ENCODE measurements at regions not wholly inside any gene's neighbourhood (a gene's known extent, or its start where the extent isn't known, plus 50 kb on each side); places are given as distances from the start of the nearest gene placed in this dataset.
A peak's percentile ranks its signal among the peaks of the same experiment; 100 is the strongest.
"Not testable (repeated sequence)": the region's sequence is repeated elsewhere in the genome, so short reads cannot be mapped to it uniquely, and the experiment has no call there.

- DNase-seq = not testable (repeated sequence)
Observed at GRCh38 chrX:134045372-134045771, 60.0 kb upstream of the GPC3 start.

- DNase-seq = not testable (repeated sequence)
Observed at GRCh38 chrX:134067107-134067506, 81.7 kb upstream of the GPC3 start.

- DNase-seq = not testable (repeated sequence)
Observed at GRCh38 chrX:134071899-134072298, 86.5 kb upstream of the GPC3 start.

- no peak for DNase-seq
Observed at GRCh38 chrX:134073341-134073740, 87.9 kb upstream of the GPC3 start.

- no peak for DNase-seq
Observed at GRCh38 chrX:134074151-134074550, 88.8 kb upstream of the GPC3 start.

GRCh38 chrX:134075894-134076718 is 90.7 kb upstream of the GPC3 start:
- DNase-seq = no peak

- no peak for DNase-seq
Observed at GRCh38 chrX:134095366-134095765, 110.0 kb upstream of the GPC3 start.

- DNase-seq = no peak
Observed at GRCh38 chrX:134101636-134102035, 116.2 kb upstream of the GPC3 start.

GRCh38 chrX:134115270-134115669 is 121.7 kb upstream of the CCDC160 start:
- no peak for DNase-seq

GRCh38 chrX:134137341-134137740 is 99.6 kb upstream of the CCDC160 start:
- DNase-seq = no peak

GRCh38 chrX:134139090-134139489 is 97.9 kb upstream of the CCDC160 start:
- DNase-seq = no peak

GRCh38 chrX:134144231-134144630 is 92.8 kb upstream of the CCDC160 start:
- DNase-seq = no peak

GRCh38 chrX:134146493-134146892 is 90.5 kb upstream of the CCDC160 start:
- DNase-seq = no peak

- DNase-seq = no peak
Observed at GRCh38 chrX:134148172-134148692, 88.8 kb upstream of the CCDC160 start.

GRCh38 chrX:134158821-134159512 is 78.0 kb upstream of the CCDC160 start:
- DNase-seq = no peak

GRCh38 chrX:134161162-134161561 is 75.8 kb upstream of the CCDC160 start:
- no peak for DNase-seq

- DNase-seq = no peak
Observed at GRCh38 chrX:134162032-134162431, 75.0 kb upstream of the CCDC160 start.

- DNase-seq = no peak
Observed at GRCh38 chrX:134163836-134164235, 73.1 kb upstream of the CCDC160 start.

- DNase-seq = no peak
Observed at GRCh38 chrX:134167591-134168203, 69.3 kb upstream of the CCDC160 start.

- peak; percentile 49 for DNase-seq
Observed at GRCh38 chrX:134171661-134172587, 65.1 kb upstream of the CCDC160 start.

GRCh38 chrX:134172588-134173259 is 64.3 kb upstream of the CCDC160 start:
- DNase-seq = peak; percentile 28
